Upper lobe of left lung (tissue), 6 donors: ENCODE measurements at regions not wholly inside any gene's neighbourhood (a gene's known extent, or its start where the extent isn't known, plus 50 kb on each side); places are given as distances from the start of the nearest gene placed in this dataset.
A peak's percentile ranks its signal among the peaks of the same experiment; 100 is the strongest.

Source experiments
- ATAC-seq, 2 donors: fragments of 200-7000 bp; cut with Tn5 transposase; one replicate each; pipeline ENCODE4 v1.9.1; 2022; ENCODE audit warnings: mild to moderate bottlenecking in 2 of 2, moderate library complexity in 2 of 2; ENCODE audit not compliant: low FRiP score in 2 of 2
- DNase-seq, 2 donors: peaks; one replicate each; pipeline ENCODE4 v3.0.0-alpha.2; 2019 to 2020
- H3K27ac ChIP-seq, 4 donors: fragments of 200-600 bp; sonication (generic); one replicate each; pipeline ENCODE4 v1.5.1; 2016 to 2019
- H3K27me3 ChIP-seq, 4 donors: fragments of 200-600 bp; sonication (generic); one replicate each; pipeline ENCODE4 v1.5.1; 2017 to 2019
- H3K36me3 ChIP-seq, 4 donors: fragments of 200-600 bp; sonication (generic); one replicate each; pipeline ENCODE4 v1.5.1; 2016 to 2019
- H3K4me1 ChIP-seq, 4 donors: fragments of 200-600 bp; sonication (generic); one replicate each; pipeline ENCODE4 v1.5.1; 2018 to 2019
- H3K4me3 ChIP-seq, 4 donors: fragments of 200-600 bp; sonication (generic); one replicate each; pipeline ENCODE4 v1.5.1; 2017 to 2019; ENCODE audit warnings: mild to moderate bottlenecking in 2 of 4, moderate library complexity in 1 of 4
- H3K9me3 ChIP-seq, 4 donors: fragments of 200-600 bp; sonication (generic); one replicate each; pipeline ENCODE4 v1.5.1; 2018 to 2019
- EP300 ChIP-seq, 4 donors: sonication (generic); formaldehyde crosslinking; IDR thresholded peaks; one replicate each; pipeline ENCODE4 v1.5.1; 2017; ENCODE audit warnings: antibody characterized with exemption in 4 of 4, control low read depth in 2 of 4
- POLR2A ChIP-seq, 4 donors: fragments of 450-650 bp; IDR thresholded peaks; one replicate each; pipeline ENCODE4 v1.5.1; 2016 to 2017; ENCODE audit warnings: antibody characterized with exemption in 4 of 4, mild to moderate bottlenecking in 2 of 4
- POLR2AphosphoS5 ChIP-seq, 2 donors: sonication (generic); formaldehyde crosslinking; IDR thresholded peaks; one replicate each; pipeline ENCODE4 v1.5.1; 2017; ENCODE audit warnings: antibody characterized with exemption in 2 of 2
- WGBS, 2 donors: methylation state at CpG; one replicate each; pipeline ENCODE4 v1.1.5; 2017 to 2018; 5-methylcytosine and 5-hydroxymethylcytosine counted together
- TF ChIP-seq, protein P1 (sequence below), 6 experiments: fragments of 450-650 bp in 4 of 6; fragments of 200-600 bp in 2 of 6; sonication (generic) in 2 of 6; IDR thresholded peaks; one replicate each; pipeline ENCODE4 v1.5.1; 2016 to 2019; ENCODE audit warnings: antibody characterized with exemption in 6 of 6
- donor health status: DM: no; HTN: no; CAD: no; lungs with moderate emphysema.
- donor health status: DM: no; HTN: yes; CAD: no; lungs with severe emphysema.

DNA sequence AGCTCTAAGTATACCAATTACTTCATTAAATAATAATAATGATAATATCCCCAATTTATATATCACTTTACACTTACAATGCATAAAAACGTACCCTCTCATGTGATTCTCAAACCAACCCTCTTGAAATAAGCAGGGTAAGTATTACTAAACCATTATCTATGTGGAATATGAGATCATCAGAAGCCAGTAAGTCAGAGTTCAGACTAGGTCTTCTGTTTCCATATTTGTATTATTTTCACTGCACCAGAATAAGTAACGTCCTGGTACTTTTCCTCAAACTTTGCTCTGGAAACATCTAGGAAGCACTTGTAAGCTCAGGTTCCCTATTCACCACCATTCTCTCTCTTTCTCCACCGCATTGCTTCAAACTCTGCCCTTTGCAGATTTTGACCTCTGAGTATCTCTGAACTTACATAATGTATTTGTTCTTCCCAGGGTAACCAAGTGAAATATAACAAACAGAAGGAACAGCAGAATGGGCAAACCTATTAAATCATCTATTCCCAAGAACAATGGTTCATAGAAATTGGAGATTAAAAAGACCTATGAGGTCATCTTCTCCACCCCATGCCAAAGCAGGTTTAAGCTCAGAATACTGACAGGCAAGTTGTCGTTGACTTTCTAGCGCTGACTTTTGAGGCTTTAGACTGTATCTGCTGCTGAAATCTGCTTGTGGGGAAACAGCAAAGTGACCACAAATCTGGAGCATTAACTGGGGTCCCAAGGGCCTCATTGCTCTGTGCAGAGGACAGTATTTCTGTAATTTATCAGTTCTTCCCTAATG, 161.3 kb upstream of the FAR2 start:
- 75 to 78% methylated on average over 5 of the region's 5 CpGs for WGBS, 2 donors
- peak in 1 of 2 donors; percentile 19 for ATAC-seq

DNA sequence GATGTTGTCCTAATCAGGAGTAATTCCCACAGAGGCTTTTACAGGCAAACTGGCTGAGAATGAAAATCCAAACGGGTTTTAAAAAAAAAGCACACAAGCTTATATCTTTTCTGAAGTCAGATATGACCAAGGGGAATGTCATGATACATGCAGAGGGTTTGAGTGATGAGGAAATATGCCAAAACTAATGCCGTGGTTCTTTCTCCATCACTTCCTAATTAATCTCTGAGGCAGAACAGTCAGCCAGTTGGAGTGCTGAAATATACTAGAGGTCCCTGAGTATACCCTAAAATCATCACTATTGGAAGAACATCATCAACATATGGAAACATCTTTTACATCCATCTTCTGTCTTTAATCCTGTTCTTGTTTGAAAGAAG, 160.8 kb upstream of the FAR2 start:
- H3K27me3 ChIP-seq = no peaks in the 10 kb centered on the region
- no peak overlapping the region for H3K27ac ChIP-seq
- H3K36me3 ChIP-seq = no peaks in the 10 kb centered on the region
- no peak for TF ChIP-seq EP300 (IDR thresholded peaks at IDR 0.05)
- TF ChIP-seq, protein P1, sequence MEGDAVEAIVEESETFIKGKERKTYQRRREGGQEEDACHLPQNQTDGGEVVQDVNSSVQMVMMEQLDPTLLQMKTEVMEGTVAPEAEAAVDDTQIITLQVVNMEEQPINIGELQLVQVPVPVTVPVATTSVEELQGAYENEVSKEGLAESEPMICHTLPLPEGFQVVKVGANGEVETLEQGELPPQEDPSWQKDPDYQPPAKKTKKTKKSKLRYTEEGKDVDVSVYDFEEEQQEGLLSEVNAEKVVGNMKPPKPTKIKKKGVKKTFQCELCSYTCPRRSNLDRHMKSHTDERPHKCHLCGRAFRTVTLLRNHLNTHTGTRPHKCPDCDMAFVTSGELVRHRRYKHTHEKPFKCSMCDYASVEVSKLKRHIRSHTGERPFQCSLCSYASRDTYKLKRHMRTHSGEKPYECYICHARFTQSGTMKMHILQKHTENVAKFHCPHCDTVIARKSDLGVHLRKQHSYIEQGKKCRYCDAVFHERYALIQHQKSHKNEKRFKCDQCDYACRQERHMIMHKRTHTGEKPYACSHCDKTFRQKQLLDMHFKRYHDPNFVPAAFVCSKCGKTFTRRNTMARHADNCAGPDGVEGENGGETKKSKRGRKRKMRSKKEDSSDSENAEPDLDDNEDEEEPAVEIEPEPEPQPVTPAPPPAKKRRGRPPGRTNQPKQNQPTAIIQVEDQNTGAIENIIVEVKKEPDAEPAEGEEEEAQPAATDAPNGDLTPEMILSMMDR (IDR thresholded peaks at IDR 0.05) = no peak
- no peak for TF ChIP-seq POLR2AphosphoS5 (IDR thresholded peaks at IDR 0.05)
- no peak for TF ChIP-seq POLR2A (IDR thresholded peaks at IDR 0.05)
- no peak for ATAC-seq
- 40 to 55% methylated on average over 2 of the region's 2 CpGs for WGBS, 2 donors
- H3K4me1 ChIP-seq = no peaks in the 10 kb centered on the region
- no peak overlapping the region for H3K4me3 ChIP-seq
- DNase-seq = no peak
- no peaks in the 10 kb centered on the region for H3K9me3 ChIP-seq

More for the DNA sequence above, 161.3 kb upstream of the FAR2 start:
- no peak for DNase-seq
- H3K9me3 ChIP-seq = no peaks in the 10 kb centered on the region
- H3K4me1 ChIP-seq = no peaks in the 10 kb centered on the region
- TF ChIP-seq, protein P1 (IDR thresholded peaks at IDR 0.05) = no peak
- TF ChIP-seq POLR2A (IDR thresholded peaks at IDR 0.05) (no peak), EP300 (IDR thresholded peaks at IDR 0.05) (no peak), POLR2AphosphoS5 (IDR thresholded peaks at IDR 0.05) (no peak)
- H3K36me3 ChIP-seq = no peaks in the 10 kb centered on the region
- no peak overlapping the region for H3K27ac ChIP-seq
- H3K4me3 ChIP-seq = no peak overlapping the region
- no peaks in the 10 kb centered on the region for H3K27me3 ChIP-seq

GRCh38 chr12:28991626-28992025, 157.5 kb upstream of the FAR2 start:
- Histone ChIP-seq H3K4me1 (no peaks in the 10 kb centered on the region), H3K36me3 (no peaks in the 10 kb centered on the region), H3K27ac (no peak overlapping the region), H3K4me3 (no peak overlapping the region), H3K27me3 (no peaks in the 10 kb centered on the region), H3K9me3 (no peaks in the 10 kb centered on the region)
- TF ChIP-seq POLR2AphosphoS5 (IDR thresholded peaks at IDR 0.05) (no peak), POLR2A (IDR thresholded peaks at IDR 0.05) (no peak), EP300 (IDR thresholded peaks at IDR 0.05) (no peak)
- no peak for DNase-seq
- 86 to 90% methylated on average over 2 of the region's 2 CpGs for WGBS, 2 donors
- no peak for ATAC-seq

DNA sequence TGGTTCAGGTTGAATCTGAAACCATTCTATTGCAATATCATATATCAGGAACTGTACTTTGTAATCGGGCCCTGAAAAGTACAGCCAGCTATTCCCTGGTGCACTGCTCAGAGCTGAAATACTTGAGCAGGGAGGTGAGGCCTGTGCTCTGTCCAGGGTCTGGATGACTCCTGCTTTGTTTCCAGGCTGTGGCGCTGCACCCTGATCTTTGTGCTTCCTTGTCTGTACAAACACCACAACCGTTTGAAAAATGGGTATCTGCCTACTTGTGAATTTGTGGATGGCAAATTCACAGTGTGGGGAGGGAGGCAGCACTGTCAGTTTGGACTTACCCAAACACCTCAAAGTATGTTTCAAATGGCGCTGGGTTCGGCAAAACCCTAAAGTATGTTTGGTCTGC, 155.4 kb upstream of the FAR2 start:
- WGBS, 2 donors = 68 to 80% methylated on average over 5 of the region's 5 CpGs
- Histone ChIP-seq H3K36me3 (no peaks in the 10 kb centered on the region), H3K27me3 (no peaks in the 10 kb centered on the region), H3K9me3 (no peaks in the 10 kb centered on the region), H3K4me3 (no peak overlapping the region), H3K27ac (no peak overlapping the region), H3K4me1 (no peaks in the 10 kb centered on the region)
- no peak for ATAC-seq
- no peak for DNase-seq
- no peak for TF ChIP-seq POLR2A (IDR thresholded peaks at IDR 0.05)
- TF ChIP-seq POLR2AphosphoS5 (IDR thresholded peaks at IDR 0.05) = no peak
- no peak for TF ChIP-seq EP300 (IDR thresholded peaks at IDR 0.05)
- TF ChIP-seq, protein P1 (IDR thresholded peaks at IDR 0.05) = no peak

DNA sequence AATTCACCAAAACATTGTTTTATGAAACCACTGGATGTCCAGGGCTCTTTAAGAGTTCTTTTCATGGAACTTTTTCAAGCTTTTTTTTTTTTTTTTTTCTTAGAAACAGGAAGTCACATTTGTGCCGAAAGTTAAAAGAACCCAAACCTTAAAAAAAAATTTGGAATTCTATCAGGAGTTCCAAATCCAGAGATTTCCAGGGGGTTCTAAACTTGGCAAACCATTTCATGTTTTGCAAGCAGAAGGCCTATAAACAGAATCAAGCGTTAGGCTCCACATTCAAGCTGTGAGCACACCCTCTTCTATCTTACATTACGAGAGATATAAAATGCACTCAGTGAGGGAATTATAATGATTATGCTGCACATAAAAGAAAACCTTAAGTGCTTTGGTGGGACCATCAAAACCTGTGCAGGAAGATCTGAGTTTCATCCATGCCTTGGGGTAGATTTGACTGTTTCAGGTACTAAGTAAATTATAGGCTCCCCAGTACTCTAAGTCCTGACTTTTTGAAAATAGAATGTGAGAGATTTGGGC, 154.8 kb upstream of the FAR2 start:
- WGBS, 2 donors = 57 to 60% methylated on average over 3 of the region's 3 CpGs

More for the DNA sequence above, 154.8 kb upstream of the FAR2 start:
- H3K9me3 ChIP-seq = no peaks in the 10 kb centered on the region
- DNase-seq (no peak), ATAC-seq (no peak)
- TF ChIP-seq EP300 (IDR thresholded peaks at IDR 0.05) = no peak
- no peak for TF ChIP-seq POLR2A (IDR thresholded peaks at IDR 0.05)
- TF ChIP-seq, protein P1 (IDR thresholded peaks at IDR 0.05) = no peak
- no peak for TF ChIP-seq POLR2AphosphoS5 (IDR thresholded peaks at IDR 0.05)
- H3K27me3 ChIP-seq = no peaks in the 10 kb centered on the region
- H3K36me3 ChIP-seq = no peaks in the 10 kb centered on the region
- H3K4me3 ChIP-seq = no peak overlapping the region
- no peak overlapping the region for H3K27ac ChIP-seq
- no peaks in the 10 kb centered on the region for H3K4me1 ChIP-seq
